HG02981 (cell line): ENCODE measurements at regions not wholly inside any gene's neighbourhood (a gene's known extent, or its start where the extent isn't known, plus 50 kb on each side); places are given as distances from the start of the nearest gene placed in this dataset.

ENCODE experiments used
- ATAC-seq: cut with Tn5 transposase; IDR thresholded peaks from one replicate; pipeline ENCODE4 v1.9.1; 2021; ENCODE audit warnings: mild to moderate bottlenecking, moderate library complexity; ENCODE audit not compliant: unreplicated experiment

- no peak for ATAC-seq
These were observed 62.5 kb upstream of the PALS2 start for GRCh38 chr7:24510759-24511158.

- ATAC-seq, result no peak
These were observed 56.1 kb upstream of the PALS2 start for GRCh38 chr7:24517166-24517565.

- ATAC-seq, result no peak
These were observed 51.2 kb upstream of the PALS2 start for GRCh38 chr7:24521917-24522623.
